ENCODE measurements at regions not wholly inside any gene's neighbourhood (a gene's known extent, or its start where the extent isn't known, plus 50 kb on each side); places are given as distances from the start of the nearest gene placed in this dataset.

DNA sequence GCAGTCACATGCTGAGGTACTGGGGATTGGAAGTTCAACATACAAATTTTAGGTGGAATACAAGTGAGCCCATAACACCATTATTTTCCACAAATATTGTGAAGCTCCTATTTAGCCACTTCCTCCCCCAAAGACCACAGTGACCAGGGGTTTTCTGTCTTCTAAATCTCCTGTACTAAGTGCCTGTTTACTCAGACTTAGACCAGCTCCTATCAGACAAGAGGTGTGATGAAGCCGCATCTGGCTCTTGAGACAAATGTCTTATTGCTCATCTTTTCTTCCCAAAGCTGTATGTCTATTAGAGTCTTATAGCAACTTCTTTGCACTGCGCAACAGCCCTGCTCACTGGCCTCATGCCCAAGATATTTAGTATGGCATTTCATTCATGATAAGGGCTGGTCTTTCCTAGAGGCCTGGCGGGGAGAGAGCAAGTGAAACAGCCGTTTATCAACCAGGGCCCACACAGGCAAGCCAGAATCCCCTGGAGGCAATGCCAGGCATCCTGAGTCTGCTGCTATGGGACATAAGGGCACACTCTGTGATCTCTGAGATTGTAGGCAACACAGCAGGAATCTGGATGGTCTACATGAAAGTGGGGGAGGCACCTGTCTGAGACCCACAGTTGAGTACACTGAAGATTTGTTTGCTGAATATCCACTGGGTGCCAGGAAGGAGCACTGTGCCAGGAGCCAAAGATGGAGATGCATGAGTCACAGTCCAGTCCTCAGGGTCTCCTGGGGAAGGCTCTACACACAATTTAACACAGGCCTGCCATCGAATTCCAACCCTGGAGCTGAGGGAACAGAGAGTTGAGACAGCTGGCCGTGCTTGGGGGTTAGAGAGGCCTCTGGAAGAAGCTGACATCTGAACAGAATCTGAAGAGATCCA lies 78.5 kb upstream of the NCAM1 start:
- in situ Hi-C loops (cut with HindIII; ENCODE audit: low sequenced_read_pairs) = no loop called here
- no peak for DNase-seq (ENCODE audit: low read depth, low spot score)
- H3K4me3 ChIP-seq (ENCODE audit: low read depth, low read length) = no peak overlapping the region
- TF ChIP-seq, protein P1, sequence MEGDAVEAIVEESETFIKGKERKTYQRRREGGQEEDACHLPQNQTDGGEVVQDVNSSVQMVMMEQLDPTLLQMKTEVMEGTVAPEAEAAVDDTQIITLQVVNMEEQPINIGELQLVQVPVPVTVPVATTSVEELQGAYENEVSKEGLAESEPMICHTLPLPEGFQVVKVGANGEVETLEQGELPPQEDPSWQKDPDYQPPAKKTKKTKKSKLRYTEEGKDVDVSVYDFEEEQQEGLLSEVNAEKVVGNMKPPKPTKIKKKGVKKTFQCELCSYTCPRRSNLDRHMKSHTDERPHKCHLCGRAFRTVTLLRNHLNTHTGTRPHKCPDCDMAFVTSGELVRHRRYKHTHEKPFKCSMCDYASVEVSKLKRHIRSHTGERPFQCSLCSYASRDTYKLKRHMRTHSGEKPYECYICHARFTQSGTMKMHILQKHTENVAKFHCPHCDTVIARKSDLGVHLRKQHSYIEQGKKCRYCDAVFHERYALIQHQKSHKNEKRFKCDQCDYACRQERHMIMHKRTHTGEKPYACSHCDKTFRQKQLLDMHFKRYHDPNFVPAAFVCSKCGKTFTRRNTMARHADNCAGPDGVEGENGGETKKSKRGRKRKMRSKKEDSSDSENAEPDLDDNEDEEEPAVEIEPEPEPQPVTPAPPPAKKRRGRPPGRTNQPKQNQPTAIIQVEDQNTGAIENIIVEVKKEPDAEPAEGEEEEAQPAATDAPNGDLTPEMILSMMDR (IDR thresholded peaks at IDR 0.05; ENCODE audit: low read depth, low read length) = no peak

DNA sequence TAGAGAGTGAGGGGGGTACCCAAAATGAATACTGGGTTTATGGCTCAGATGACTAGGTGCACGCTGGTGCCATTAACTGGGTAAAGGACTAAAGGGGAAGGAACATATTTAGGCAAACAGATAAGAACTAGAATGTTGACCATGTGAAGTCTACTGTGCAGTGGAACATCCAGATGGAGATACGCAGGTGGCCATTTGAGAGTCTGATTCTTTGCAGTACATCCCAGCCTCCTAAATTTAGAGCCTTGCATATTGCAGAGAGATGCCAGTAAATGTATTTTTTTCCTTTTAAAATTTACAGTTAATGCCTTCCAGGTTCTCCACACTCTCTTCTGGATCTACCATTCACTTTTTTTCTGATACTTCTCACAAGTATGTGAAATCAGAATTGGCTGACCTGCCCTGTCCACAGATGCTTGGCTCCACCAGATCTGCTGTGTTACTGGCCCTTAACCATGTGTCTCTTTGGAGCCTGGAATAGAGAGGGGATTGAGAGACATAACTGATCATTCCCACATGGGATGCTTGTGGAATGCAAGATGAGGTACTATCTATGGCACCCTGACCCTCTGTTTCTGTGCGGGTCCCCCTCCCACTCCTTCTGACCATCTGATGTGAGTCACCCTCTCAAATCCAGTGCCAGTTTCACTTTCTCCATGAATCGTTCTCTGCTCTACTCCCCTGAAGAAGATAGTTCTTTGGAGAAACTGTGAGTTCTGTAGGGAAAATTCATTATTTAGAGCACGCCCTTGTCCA lies 77.0 kb upstream of the NCAM1 start:
- H3K4me3 ChIP-seq (ENCODE audit: low read depth, low read length) = no peak overlapping the region
- no peak for DNase-seq (ENCODE audit: low read depth, low spot score)
- in situ Hi-C loops (cut with HindIII; ENCODE audit: low sequenced_read_pairs) = no loop called here
- TF ChIP-seq, protein P1 (IDR thresholded peaks at IDR 0.05; ENCODE audit: low read depth, low read length) = no peak

- no peak for DNase-seq (ENCODE audit: low read depth, low spot score)
- H3K4me3 ChIP-seq (ENCODE audit: low read depth, low read length) = no peak overlapping the region
- in situ Hi-C loops (cut with HindIII; ENCODE audit: low sequenced_read_pairs) = no loop called here
- TF ChIP-seq, protein P1 (IDR thresholded peaks at IDR 0.05; ENCODE audit: low read depth, low read length) = no peak
Measured at GRCh38 chr11:112885744-112886433, 75.3 kb upstream of the NCAM1 start.

GRCh38 chr11:112886434-112887370 lies 74.5 kb upstream of the NCAM1 start:
- H3K4me3 ChIP-seq (ENCODE audit: low read depth, low read length) = no peak overlapping the region
- TF ChIP-seq, protein P1 (IDR thresholded peaks at IDR 0.05; ENCODE audit: low read depth, low read length) = no peak
- in situ Hi-C loops (cut with HindIII; ENCODE audit: low sequenced_read_pairs) = no loop called here
- DNase-seq (ENCODE audit: low read depth, low spot score) = no peak

DNA sequence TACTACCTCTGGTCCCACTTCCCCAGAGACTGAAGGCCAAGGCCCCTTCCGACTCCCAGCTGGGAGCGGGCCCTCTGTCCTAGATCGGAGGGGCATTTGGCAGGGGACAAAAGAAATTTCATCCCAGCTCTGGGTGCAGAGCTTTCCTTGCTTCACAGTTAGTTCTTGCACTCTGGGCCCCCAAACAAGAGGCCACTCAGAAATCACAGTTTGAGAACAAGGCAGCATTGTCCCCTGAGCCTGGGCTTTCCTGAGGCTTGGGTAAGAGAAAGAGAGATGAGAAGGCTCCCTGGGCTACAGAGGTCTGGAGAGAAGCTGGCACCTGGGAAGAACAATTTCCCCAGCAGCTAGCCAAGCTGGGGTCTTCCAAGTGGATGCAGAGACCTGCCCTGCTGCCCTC lies 71.8 kb upstream of the NCAM1 start:
- TF ChIP-seq, protein P1 (IDR thresholded peaks at IDR 0.05; ENCODE audit: low read depth, low read length) = no peak
- DNase-seq (ENCODE audit: low read depth, low spot score) = no peak
- in situ Hi-C loops (cut with HindIII; ENCODE audit: low sequenced_read_pairs) = no loop called here
- no peak overlapping the region for H3K4me3 ChIP-seq (ENCODE audit: low read depth, low read length)
